ENCODE measurements at regions not wholly inside any gene's neighbourhood (a gene's known extent, or its start where the extent isn't known, plus 50 kb on each side); places are given as distances from the start of the nearest gene placed in this dataset.

GRCh38 chr21:14814282-14814681 lies 250.5 kb downstream of the NRIP1 start:
- TF ChIP-seq CTCF (conservative IDR thresholded peaks at IDR 0.05 in 1 of 2, IDR thresholded peaks at IDR 0.05 in 1 of 2; ENCODE audit: extremely low read depth in 1 of 2, insufficient read depth in 1 of 2, low read depth in 1 of 2, low read length in 2 of 2) (no peak), EZH2 (IDR thresholded peaks at IDR 0.05; ENCODE audit: borderline replicate concordance, low read length) (no peak)

Data from mammary epithelial cell (primary cell).